ENCODE measurements at regions not wholly inside any gene's neighbourhood (a gene's known extent, or its start where the extent isn't known, plus 50 kb on each side); places are given as distances from the start of the nearest gene placed in this dataset.

- H3K36me3 ChIP-seq (replicated peaks in 1 of 2) = no peaks in the 10 kb centered on the region
- H3K27ac ChIP-seq = peak overlapping the region in 2 of 5 donors; percentile 52 to 79
- no peak for DNase-seq
- H3K27me3 ChIP-seq = no peaks in the 10 kb centered on the region
- WGBS, 4 donors = 86 to 94% (median 87%) methylated on average over 6 to 10 of the region's 10 CpGs
- no peak overlapping the region for H3K4me3 ChIP-seq
- peaks cover 0 to 10% of the 10 kb centered on the region in 2 donors for H3K4me1 ChIP-seq (replicated peaks in 1 of 2)
- TF ChIP-seq CTCF (IDR thresholded peaks at IDR 0.05) (no peak), POLR2A (IDR thresholded peaks at IDR 0.05) (no peak)
- intact Hi-C loops (cut with DNase I) = no loop called here
- no peaks in the 10 kb centered on the region for H3K9me3 ChIP-seq (replicated peaks in 1 of 3)
Measured at GRCh38 chr18:76264876-76265250, 230.2 kb downstream of the ZNF516 start.

GRCh38 chr18:76264198-76264875 is 230.7 kb downstream of the ZNF516 start:
- Histone ChIP-seq H3K4me3 (no peak overlapping the region), H3K27me3 (no peaks in the 10 kb centered on the region), H3K27ac (peak overlapping the region in 1 of 5 donors; percentile 52), H3K36me3 (replicated peaks in 1 of 2) (no peaks in the 10 kb centered on the region), H3K9me3 (replicated peaks in 1 of 3) (no peaks in the 10 kb centered on the region), H3K4me1 (replicated peaks in 1 of 2) (peaks cover 0 to 10% of the 10 kb centered on the region in 2 donors)
- intact Hi-C loops (cut with DNase I) = no loop called here
- no peak for TF ChIP-seq CTCF (IDR thresholded peaks at IDR 0.05)
- no peak for TF ChIP-seq POLR2A (IDR thresholded peaks at IDR 0.05)
- no peak for DNase-seq
- WGBS, 4 donors = 70 to 73% (median 72%) methylated on average over 15 to 18 of the region's 18 CpGs

- H3K4me1 ChIP-seq (replicated peaks in 1 of 2) = peaks cover 0 to 10% of the 10 kb centered on the region in 2 donors
- WGBS, 4 donors = 53 to 71% (median 63%) methylated on average over 14 to 18 of the region's 18 CpGs
- peak overlapping the region in 1 of 5 donors; percentile 34 for H3K27ac ChIP-seq
- H3K4me3 ChIP-seq = no peak overlapping the region
- intact Hi-C loops (cut with DNase I) = no loop called here
- no peaks in the 10 kb centered on the region for H3K9me3 ChIP-seq (replicated peaks in 1 of 3)
- H3K27me3 ChIP-seq = no peaks in the 10 kb centered on the region
- TF ChIP-seq POLR2A (IDR thresholded peaks at IDR 0.05) = no peak
- no peak for TF ChIP-seq CTCF (IDR thresholded peaks at IDR 0.05)
- DNase-seq = no peak
- no peaks in the 10 kb centered on the region for H3K36me3 ChIP-seq (replicated peaks in 1 of 2)
Measured at GRCh38 chr18:76263046-76264005, 231.7 kb downstream of the ZNF516 start.

GRCh38 chr18:76260941-76261472 is 234.0 kb downstream of the ZNF516 start:
- DNase-seq = no peak
- H3K27ac ChIP-seq = no peak overlapping the region
- TF ChIP-seq CTCF (IDR thresholded peaks at IDR 0.05) (no peak), POLR2A (IDR thresholded peaks at IDR 0.05) (no peak)
- H3K36me3 ChIP-seq (replicated peaks in 1 of 2) = no peaks in the 10 kb centered on the region
- WGBS, 4 donors = 84 to 87% (median 85%) methylated on average over 16 of the region's 16 CpGs
- H3K27me3 ChIP-seq = no peaks in the 10 kb centered on the region
- intact Hi-C loops (cut with DNase I) = no loop called here
- H3K4me3 ChIP-seq = no peak overlapping the region
- H3K9me3 ChIP-seq (replicated peaks in 1 of 3) = no peaks in the 10 kb centered on the region
- peaks cover 0 to 8% of the 10 kb centered on the region in 2 donors for H3K4me1 ChIP-seq (replicated peaks in 1 of 2)

Data from adrenal gland (tissue), 9 donors.